KMS-11 (cell line): ENCODE measurements at regions not wholly inside any gene's neighbourhood (a gene's known extent, or its start where the extent isn't known, plus 50 kb on each side); places are given as distances from the start of the nearest gene placed in this dataset.

Experiments used
- H2AFZ ChIP-seq: fragments of 200-600 bp; sonication (generic); 2 replicates; pipeline ENCODE4 v1.6.1; 2016; ENCODE audit warnings: antibody characterized with exemption, mixed run types, low read depth
- H3K27ac ChIP-seq: fragments of 200-600 bp; sonication (generic); 2 replicates; pipeline ENCODE4 v1.6.1; 2016; ENCODE audit warnings: mild to moderate bottlenecking, mixed run types
- H3K27me3 ChIP-seq: fragments of 200-600 bp; sonication (generic); 2 replicates; pipeline ENCODE4 v1.6.1; 2017; ENCODE audit warnings: mild to moderate bottlenecking, low read depth, mixed run types, moderate library complexity; ENCODE audit not compliant: insufficient read depth
- H3K36me3 ChIP-seq: fragments of 200-600 bp; sonication (generic); 2 replicates; pipeline ENCODE4 v1.6.1; 2017; ENCODE audit warnings: mild to moderate bottlenecking, mixed run types; ENCODE audit not compliant: insufficient read depth
- H3K4me1 ChIP-seq: fragments of 200-600 bp; sonication (generic); 2 replicates; pipeline ENCODE4 v1.6.1; 2016; ENCODE audit warnings: mild to moderate bottlenecking, low read depth, mixed run types; ENCODE audit not compliant: poor library complexity, severe bottlenecking
- H3K4me2 ChIP-seq: fragments of 200-600 bp; sonication (generic); 2 replicates; pipeline ENCODE4 v1.7.0; 2016; ENCODE audit warnings: mild to moderate bottlenecking, mixed run types
- H3K4me3 ChIP-seq: fragments of 200-600 bp; sonication (generic); IDR thresholded peaks from 2 replicates; pipeline ENCODE4 v1.6.1; 2017; ENCODE audit warnings: low read depth, low read length, mixed read lengths; ENCODE audit not compliant: insufficient read depth
- H3K79me2 ChIP-seq: fragments of 200-600 bp; sonication (generic); 2 replicates; pipeline ENCODE4 v1.6.1; 2016; ENCODE audit warnings: low read depth, mixed run types; ENCODE audit not compliant: insufficient read depth
- H3K9ac ChIP-seq: fragments of 200-600 bp; sonication (generic); 2 replicates; pipeline ENCODE4 v1.6.1; 2016; ENCODE audit warnings: mild to moderate bottlenecking, mixed run types
- H4K20me1 ChIP-seq: fragments of 200-600 bp; sonication (generic); 2 replicates; pipeline ENCODE4 v1.6.1; 2016; ENCODE audit warnings: mild to moderate bottlenecking, mixed run types; ENCODE audit not compliant: insufficient read depth
- CTCF ChIP-seq: fragments of 200-600 bp; sonication (generic); conservative IDR thresholded peaks from 2 replicates; pipeline ENCODE4 v1.6.1; 2017; ENCODE audit warnings: low read depth, mild to moderate bottlenecking, antibody characterized with exemption, low read length, moderate library complexity, mixed read lengths

GRCh38 chr12:84131076-84131475 is 781.5 kb downstream of the SLC6A15 start:
- Histone ChIP-seq H3K27ac (no peak overlapping the region), H3K79me2 (no peaks in the 10 kb centered on the region), H3K4me3 (no peak overlapping the region), H3K4me1 (no peaks in the 10 kb centered on the region), H4K20me1 (no peaks in the 10 kb centered on the region), H3K36me3 (no peaks in the 10 kb centered on the region), H3K27me3 (no peaks in the 10 kb centered on the region), H2AFZ (no peak overlapping the region), H3K4me2 (no peak overlapping the region), H3K9ac (no peak overlapping the region)
- no peak for TF ChIP-seq CTCF

- H2AFZ ChIP-seq = no peak overlapping the region
- H3K79me2 ChIP-seq = no peaks in the 10 kb centered on the region
Measured at GRCh38 chr12:84128117-84128991, 784.2 kb downstream of the SLC6A15 start.

GRCh38 chr12:84124211-84124610 is 788.4 kb downstream of the SLC6A15 start:
- Histone ChIP-seq H3K27me3 (no peaks in the 10 kb centered on the region), H4K20me1 (no peaks in the 10 kb centered on the region), H3K4me2 (no peak overlapping the region), H3K79me2 (no peaks in the 10 kb centered on the region), H3K9ac (no peak overlapping the region), H3K4me3 (no peak overlapping the region), H2AFZ (no peak overlapping the region), H3K36me3 (no peaks in the 10 kb centered on the region), H3K4me1 (no peaks in the 10 kb centered on the region), H3K27ac (no peak overlapping the region)
- no peak for TF ChIP-seq CTCF

More at GRCh38 chr12:84128117-84128991, 784.2 kb downstream of the SLC6A15 start:
- no peak overlapping the region for H3K4me3 ChIP-seq
- no peaks in the 10 kb centered on the region for H3K4me1 ChIP-seq
- H3K27ac ChIP-seq = no peak overlapping the region
- no peak for TF ChIP-seq CTCF
- H4K20me1 ChIP-seq = no peaks in the 10 kb centered on the region
- H3K9ac ChIP-seq = no peak overlapping the region
- no peaks in the 10 kb centered on the region for H3K27me3 ChIP-seq
- no peak overlapping the region for H3K4me2 ChIP-seq
- H3K36me3 ChIP-seq = no peaks in the 10 kb centered on the region

GRCh38 chr12:84117190-84117589 is 795.4 kb downstream of the SLC6A15 start:
- Histone ChIP-seq H3K27me3 (no peaks in the 10 kb centered on the region), H2AFZ (no peak overlapping the region), H3K9ac (no peak overlapping the region), H3K27ac (no peak overlapping the region), H3K4me3 (no peak overlapping the region), H3K36me3 (no peaks in the 10 kb centered on the region), H4K20me1 (no peaks in the 10 kb centered on the region), H3K4me1 (no peaks in the 10 kb centered on the region), H3K79me2 (no peaks in the 10 kb centered on the region), H3K4me2 (no peak overlapping the region)
- no peak for TF ChIP-seq CTCF
